Keratinocyte (primary cell): ENCODE measurements at regions not wholly inside any gene's neighbourhood (a gene's known extent, or its start where the extent isn't known, plus 50 kb on each side); places are given as distances from the start of the nearest gene placed in this dataset.

Source experiments
- DNase-seq: peaks from one replicate; pipeline ENCODE4 v3.0.0-alpha.2; 2011; ENCODE audit warnings: low read depth, missing footprints, low spot score
- FAIRE-seq: peaks from 2 replicates; lab custom pipeline; 2011; peaks lifted over from hg19 to GRCh38; lab: Jason Lieb, UNC
- H2AFZ ChIP-seq: 2 replicates; pipeline ENCODE4 v1.6.0; 2012; ENCODE audit warnings: low read length, control low read depth, inconsistent platforms; ENCODE audit not compliant: control insufficient read depth
- H3K27ac ChIP-seq: 2 replicates; pipeline ENCODE4 v1.5.1; 2011; ENCODE audit warnings: low read length; ENCODE audit not compliant: control insufficient read depth, insufficient read depth
- H3K27me3 ChIP-seq: 3 replicates; pipeline ENCODE4 v1.6.0; 2011; ENCODE audit warnings: low read length; ENCODE audit not compliant: control insufficient read depth, insufficient read depth; ENCODE audit errors: extremely low read depth
- H3K36me3 ChIP-seq, 2 experiments: 2 replicates in 1 of 2; 3 replicates in 1 of 2; pipeline ENCODE4 v1.5.1; 2011; ENCODE audit warnings: low read length in 2 of 2, mild to moderate bottlenecking in 1 of 2; ENCODE audit not compliant: control insufficient read depth in 2 of 2, insufficient read depth in 2 of 2; ENCODE audit errors: extremely low read depth in 1 of 2
- H3K4me1 ChIP-seq: 3 replicates; pipeline ENCODE4 v1.5.1; 2011; ENCODE audit warnings: low read length; ENCODE audit not compliant: control insufficient read depth, insufficient read depth; ENCODE audit errors: extremely low read depth
- H3K4me2 ChIP-seq: 3 replicates; pipeline ENCODE4 v1.6.0; 2011; ENCODE audit warnings: low read depth, low read length; ENCODE audit not compliant: control insufficient read depth, insufficient read depth; ENCODE audit errors: extremely low read depth
- H3K4me3 ChIP-seq, 3 experiments: fragments of 200-600 bp in 1 of 3; sonication (generic) in 1 of 3; 2 replicates in 2 of 3; 3 replicates in 1 of 3; pipeline ENCODE4 v1.5.1; 2011 to 2016; ENCODE audit warnings: low read length in 3 of 3, mild to moderate bottlenecking in 3 of 3, control low read depth in 2 of 3, inconsistent platforms in 1 of 3, low read depth in 1 of 3, mixed read lengths in 1 of 3, mixed run types in 1 of 3, moderate library complexity in 1 of 3; ENCODE audit not compliant: control insufficient read depth in 2 of 3, insufficient read depth in 2 of 3; ENCODE audit errors: extremely low read depth in 1 of 3
- H3K79me2 ChIP-seq: 2 replicates; pipeline ENCODE4 v1.6.0; 2012; ENCODE audit warnings: low read length; ENCODE audit not compliant: control insufficient read depth, insufficient read depth
- H3K9ac ChIP-seq: 3 replicates; pipeline ENCODE4 v1.6.0; 2011; ENCODE audit warnings: low read length; ENCODE audit not compliant: control insufficient read depth, insufficient read depth; ENCODE audit errors: extremely low read depth
- H3K9me1 ChIP-seq: 3 replicates; pipeline ENCODE4 v1.6.0; 2011; ENCODE audit warnings: low read length; ENCODE audit not compliant: control insufficient read depth, insufficient read depth; ENCODE audit errors: extremely low read depth
- H3K9me3 ChIP-seq: 2 replicates; pipeline ENCODE4 v1.5.1; 2012; ENCODE audit warnings: low read depth, low read length; ENCODE audit not compliant: control insufficient read depth
- H4K20me1 ChIP-seq: 3 replicates; pipeline ENCODE4 v1.6.0; 2011; ENCODE audit warnings: low read length; ENCODE audit not compliant: control insufficient read depth, insufficient read depth; ENCODE audit errors: extremely low read depth
- CTCF ChIP-seq, 3 experiments: IDR thresholded peaks in 1 of 3; conservative IDR thresholded peaks in 1 of 3; optimal IDR thresholded peaks in 1 of 3; 2 replicates in 2 of 3; 3 replicates in 1 of 3; pipeline versions ENCODE3 to v1.5.1; 2011; ENCODE audit warnings: low read length in 3 of 3, mild to moderate bottlenecking in 3 of 3, moderate library complexity in 2 of 3, control low read depth in 1 of 3, inconsistent platforms in 1 of 3; ENCODE audit not compliant: insufficient read depth in 2 of 3; ENCODE audit errors: extremely low read depth in 1 of 3
- EZH2 ChIP-seq: IDR thresholded peaks from one replicate; pipeline ENCODE4 v1.6.1; 2012; ENCODE audit warnings: inconsistent platforms, mild to moderate bottlenecking, low read length, moderate library complexity
- dilution Hi-C: fragments of 300-500 bp; cut with MboI; formaldehyde crosslinking; loops from one replicate; pipeline ENCODE4 v1.7.0; 2020; ENCODE audit warnings: low sequenced_read_pairs; ENCODE audit not compliant: extremely low pct_ligation_motif_present

DNA sequence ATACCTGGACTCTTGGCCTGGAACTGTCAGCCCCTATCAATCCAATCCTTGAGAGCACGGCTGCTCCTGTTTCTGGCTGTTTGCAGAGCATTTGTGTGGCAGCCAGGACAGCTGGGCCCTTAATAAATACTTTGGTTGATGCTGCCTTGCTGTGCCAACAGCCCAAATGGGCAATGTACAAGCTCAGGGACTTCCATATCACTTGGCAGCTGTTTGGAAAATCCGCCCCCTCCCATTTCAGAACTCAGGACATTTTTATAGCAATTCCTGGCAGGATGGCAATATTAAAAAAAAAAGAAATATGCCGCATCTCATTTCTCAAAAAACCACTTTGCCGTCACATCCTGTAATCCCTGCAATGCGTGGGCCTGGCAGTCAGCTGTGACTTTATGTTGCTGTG is 218.9 kb downstream of the HS3ST1 start:
- no peak for FAIRE-seq

DNA sequence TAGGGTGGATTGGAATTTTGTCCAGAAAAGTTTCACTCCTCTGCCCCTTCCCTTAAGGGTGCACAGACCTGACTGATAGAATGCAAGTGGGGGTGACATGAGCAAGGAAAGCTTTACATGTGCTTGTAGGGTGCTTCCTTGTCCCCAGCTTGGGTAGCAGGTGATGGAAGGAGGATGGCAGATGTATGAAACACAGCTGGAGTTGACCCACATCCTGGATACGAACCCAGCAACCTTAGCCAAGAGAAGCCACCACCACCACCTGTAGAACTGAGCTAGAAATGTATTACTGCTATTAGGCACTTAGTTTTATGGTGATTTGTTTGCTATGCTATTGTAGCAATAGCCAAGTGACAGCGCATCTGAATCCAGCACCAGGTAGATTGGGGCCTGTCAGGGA is 227.4 kb downstream of the HS3ST1 start:
- no peak for FAIRE-seq
- no peak for DNase-seq
- Histone ChIP-seq H3K9ac (no peak overlapping the region), H3K4me2 (no peak overlapping the region), H3K4me3 (no peak overlapping the region), H3K9me3 (no peaks in the 10 kb centered on the region), H3K4me1 (no peaks in the 10 kb centered on the region), H3K9me1 (no peaks in the 10 kb centered on the region), H3K36me3 (no peaks in the 10 kb centered on the region), H3K27me3 (no peaks in the 10 kb centered on the region), H3K27ac (no peak overlapping the region), H4K20me1 (no peaks in the 10 kb centered on the region), H3K79me2 (no peaks in the 10 kb centered on the region), H2AFZ (no peak overlapping the region)
- dilution Hi-C loops: no loop called here
- TF ChIP-seq CTCF (optimal IDR thresholded peaks at IDR 0.05 in 1 of 3, IDR thresholded peaks at IDR 0.05 in 1 of 3, conservative IDR thresholded peaks at IDR 0.05 in 1 of 3; ENCODE audit: extremely low read depth in 1 of 3, insufficient read depth in 2 of 3, low read length in 3 of 3) (no peak), EZH2 (no peak)

More for the DNA sequence above, 218.9 kb downstream of the HS3ST1 start:
- H3K27ac ChIP-seq: no peak overlapping the region
- no peak overlapping the region for H3K4me2 ChIP-seq
- dilution Hi-C loops: no loop called here
- H3K9me3 ChIP-seq: no peaks in the 10 kb centered on the region
- no peaks in the 10 kb centered on the region for H3K36me3 ChIP-seq
- no peak overlapping the region for H3K9ac ChIP-seq
- H2AFZ ChIP-seq: no peak overlapping the region
- H3K4me3 ChIP-seq: no peak overlapping the region
- H3K27me3 ChIP-seq: no peaks in the 10 kb centered on the region
- TF ChIP-seq CTCF (optimal IDR thresholded peaks at IDR 0.05 in 1 of 3, IDR thresholded peaks at IDR 0.05 in 1 of 3, conservative IDR thresholded peaks at IDR 0.05 in 1 of 3; ENCODE audit: extremely low read depth in 1 of 3, insufficient read depth in 2 of 3, low read length in 3 of 3): no peak
- TF ChIP-seq EZH2: no peak
- no peaks in the 10 kb centered on the region for H3K79me2 ChIP-seq
- no peak for DNase-seq
- H4K20me1 ChIP-seq: no peaks in the 10 kb centered on the region
- no peaks in the 10 kb centered on the region for H3K9me1 ChIP-seq
- H3K4me1 ChIP-seq: no peaks in the 10 kb centered on the region
